Cortex of kidney (tissue), 1 donor: ENCODE measurements at regions not wholly inside any gene's neighbourhood (a gene's known extent, or its start where the extent isn't known, plus 50 kb on each side); places are given as distances from the start of the nearest gene placed in this dataset.
"Not testable (repeated sequence)": the region's sequence is repeated elsewhere in the genome, so short reads cannot be mapped to it uniquely, and the experiment has no call there.

ENCODE experiments used
- DNase-seq: peaks from one replicate; lab custom pipeline; 2025; lab: John Stamatoyannopoulos, UW

- DNase-seq: no peak
Measured at GRCh38 chr13:99075268-99076191, 97.7 kb upstream of the DOCK9 start.

GRCh38 chr13:99078017-99078771 lies 100.3 kb upstream of the DOCK9 start:
- DNase-seq: no peak

DNA sequence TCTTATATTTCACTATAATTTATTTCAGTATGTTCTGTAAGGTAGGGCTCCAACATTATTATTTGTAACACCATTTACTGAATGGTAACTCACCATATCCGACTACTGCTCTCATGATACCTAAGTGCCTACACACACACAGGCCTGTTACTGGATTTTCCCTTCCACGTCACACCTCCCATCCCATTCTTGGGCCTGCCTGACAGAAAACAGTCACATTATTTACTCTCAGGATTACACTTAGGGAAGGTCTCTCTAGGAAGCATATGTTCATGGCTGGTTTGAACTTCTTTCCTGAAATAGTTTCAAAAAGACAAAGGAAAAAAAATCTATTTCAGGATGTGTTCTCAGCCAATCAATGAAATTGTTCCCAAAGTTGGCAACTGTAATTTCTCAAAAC lies 102.3 kb upstream of the DOCK9 start:
- DNase-seq: no peak

GRCh38 chr13:99083981-99084380 lies 106.1 kb upstream of the DOCK9 start:
- DNase-seq: no peak

DNA sequence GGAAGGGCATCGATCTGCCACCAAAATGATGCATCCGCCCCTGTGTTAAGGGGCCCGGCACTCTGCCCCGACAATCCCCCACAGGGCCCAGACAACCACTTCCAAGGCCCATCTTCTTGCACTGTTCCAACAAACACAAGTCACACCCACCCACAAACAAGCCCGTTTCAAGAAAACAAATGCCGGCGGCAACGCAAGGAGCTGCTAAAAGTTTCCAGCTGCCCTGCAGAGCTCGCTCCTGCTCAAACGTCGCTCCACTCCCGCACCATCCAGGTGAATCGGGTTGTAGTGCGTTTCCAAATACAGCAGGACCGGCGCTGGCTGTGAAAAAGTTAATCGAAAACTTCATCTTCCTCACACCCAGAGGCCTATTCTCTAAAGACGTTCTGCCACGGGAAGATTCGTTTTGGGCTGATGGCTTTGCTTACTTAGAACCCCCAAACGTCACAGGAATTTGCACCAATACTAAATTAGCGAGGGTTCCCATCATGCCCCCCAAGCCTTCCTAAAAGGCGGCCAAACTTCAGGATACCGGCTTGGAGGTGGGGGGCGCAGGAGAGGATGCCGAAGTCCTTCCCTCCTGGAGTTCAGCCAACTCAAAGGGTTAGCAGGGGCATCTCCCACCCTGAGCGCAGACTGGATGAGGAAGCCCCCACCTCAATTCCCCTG lies 107.4 kb upstream of the DOCK9 start:
- DNase-seq: no peak

DNA sequence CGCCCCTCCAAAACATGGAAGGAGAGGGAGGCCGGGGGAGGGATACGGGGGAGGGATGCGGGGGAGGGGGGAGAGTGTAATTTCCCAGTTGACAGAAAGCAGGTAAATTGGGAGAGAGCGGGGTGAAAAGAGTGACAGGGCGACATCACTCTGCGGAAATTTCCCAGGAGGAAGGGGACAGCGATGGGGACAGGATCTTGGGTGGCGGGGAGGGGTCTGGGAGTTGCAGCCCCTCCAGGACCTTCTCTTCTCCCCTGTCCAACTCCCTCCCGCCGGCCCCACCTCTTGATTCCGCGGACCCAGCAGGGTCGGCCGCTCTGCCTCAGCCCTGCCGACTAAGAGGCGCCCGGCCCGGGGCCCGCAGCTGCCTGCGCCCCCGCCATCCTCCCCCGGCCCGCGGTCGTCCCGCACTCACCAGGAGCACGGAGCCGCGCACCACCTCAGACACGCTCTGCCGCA lies 108.0 kb upstream of the DOCK9 start:
- no peak for DNase-seq

DNA sequence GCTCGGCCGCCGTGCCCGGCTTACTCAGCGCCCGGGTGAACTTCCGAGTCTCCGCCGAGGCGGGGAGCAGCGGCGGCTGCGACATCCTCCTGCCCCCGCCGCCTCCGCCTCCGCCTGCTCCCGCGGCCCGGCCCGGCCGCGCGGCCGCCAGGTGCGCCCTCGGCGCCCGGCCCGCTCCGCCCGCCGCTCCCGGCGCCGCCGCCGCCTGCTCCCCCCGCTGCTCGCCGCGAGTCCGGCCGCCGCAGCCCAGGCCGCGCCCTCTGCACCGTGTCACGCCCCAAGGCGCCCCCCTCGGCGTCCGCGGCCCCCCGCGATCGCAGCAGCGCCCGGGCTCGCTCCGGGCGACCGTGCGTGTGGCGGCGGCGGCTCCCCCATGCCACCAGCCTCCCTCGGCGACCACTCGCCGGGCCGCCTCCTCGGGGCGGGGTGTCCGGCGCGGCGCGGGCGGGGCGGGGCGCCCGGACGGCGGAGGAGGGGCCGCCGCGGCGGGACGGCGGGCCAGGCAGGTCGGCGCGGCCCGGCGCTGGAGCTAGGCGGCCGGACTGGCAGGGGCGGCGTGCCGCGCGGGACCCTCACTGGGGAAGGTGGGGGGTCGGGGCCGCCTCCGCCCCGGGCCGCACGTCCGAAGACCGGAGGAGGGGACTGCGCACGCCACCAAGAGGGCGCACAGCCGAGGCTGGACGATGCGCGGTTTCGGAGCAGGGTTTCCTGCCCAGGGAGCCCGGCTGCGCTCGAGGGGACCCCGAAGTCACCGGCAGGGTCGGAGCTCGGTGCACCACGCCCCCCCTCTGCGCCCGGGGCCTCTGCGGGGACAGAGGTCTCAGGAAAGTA lies 108.6 kb upstream of the DOCK9 start:
- no peak for DNase-seq

GRCh38 chr13:99087098-99087953 lies 109.5 kb upstream of the DOCK9 start:
- DNase-seq: peak; percentile 53

DNA sequence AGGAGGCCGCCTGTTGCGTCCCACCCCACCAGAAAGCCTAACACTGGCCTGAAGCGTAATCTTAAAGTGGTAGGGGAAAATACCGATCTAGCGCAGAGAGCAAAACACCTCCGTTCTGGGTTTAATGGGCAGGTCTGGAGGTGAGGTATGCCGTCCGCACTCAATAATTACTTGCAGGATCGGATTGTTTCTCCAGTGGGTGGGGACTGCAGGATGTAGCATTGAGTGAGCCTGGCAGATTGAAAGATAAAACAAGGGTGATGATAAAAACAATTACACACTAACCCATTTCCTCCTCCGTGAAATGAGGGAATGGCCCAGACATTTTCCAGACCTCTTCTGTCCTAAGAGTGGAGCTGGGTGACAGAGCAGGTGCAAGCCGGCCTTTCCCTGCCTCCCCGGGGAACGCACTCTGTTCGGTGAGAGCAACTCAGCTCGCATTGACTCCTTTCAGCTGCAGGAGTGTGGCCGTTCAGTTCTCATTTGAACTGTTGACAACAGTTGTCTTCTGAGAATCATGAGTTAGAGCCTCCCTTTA lies 110.2 kb upstream of the DOCK9 start:
- no peak for DNase-seq

DNA sequence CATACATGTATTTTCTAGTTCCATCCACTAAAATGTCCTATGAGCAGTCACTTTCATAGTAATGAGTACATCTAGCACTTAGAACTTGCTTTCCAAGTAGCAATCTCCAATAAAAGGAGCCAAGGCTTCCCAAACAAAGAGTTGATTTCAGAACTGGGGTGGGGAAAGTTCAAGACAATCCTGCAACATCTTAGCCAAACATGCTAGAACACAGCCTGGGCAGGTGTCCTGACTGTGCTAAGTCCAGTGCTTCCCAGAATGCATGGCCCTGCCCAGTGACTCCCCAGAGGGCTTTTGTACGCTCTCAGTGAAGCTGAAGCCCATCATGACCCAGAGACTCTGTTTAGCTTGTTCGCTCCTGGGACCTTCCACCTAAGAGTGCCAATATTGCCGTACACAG lies 106.7 kb upstream of the UBAC2 start:
- DNase-seq: no peak

- DNase-seq: not testable (repeated sequence)
Measured at GRCh38 chr13:99101831-99102230, 98.8 kb upstream of the UBAC2 start.

DNA sequence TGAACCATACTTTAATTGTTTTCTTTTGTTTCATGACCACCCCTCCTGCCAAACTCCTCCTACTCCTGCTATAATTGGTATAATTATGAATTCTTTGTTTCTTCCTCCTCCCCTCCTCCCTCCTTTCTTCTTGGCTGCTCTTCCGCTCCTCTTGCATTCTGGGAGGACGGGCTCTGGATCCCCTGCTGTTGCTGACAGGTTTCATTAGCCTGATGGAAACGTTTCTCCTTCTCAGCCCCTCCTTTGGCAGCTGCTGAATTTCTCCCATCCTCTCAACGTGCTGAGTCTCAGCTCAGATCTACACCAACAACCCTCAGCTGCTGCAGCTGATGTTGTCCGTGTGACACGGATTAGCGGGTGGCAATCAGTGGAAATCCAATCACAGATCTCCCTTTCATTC lies 97.1 kb upstream of the UBAC2 start:
- DNase-seq: no peak

GRCh38 chr13:99104396-99104795 lies 96.3 kb upstream of the UBAC2 start:
- DNase-seq: no peak

- no peak for DNase-seq
Measured at GRCh38 chr13:99105160-99105559, 95.5 kb upstream of the UBAC2 start.

- no peak for DNase-seq
Measured at GRCh38 chr13:99113351-99113750, 87.3 kb upstream of the UBAC2 start.

DNA sequence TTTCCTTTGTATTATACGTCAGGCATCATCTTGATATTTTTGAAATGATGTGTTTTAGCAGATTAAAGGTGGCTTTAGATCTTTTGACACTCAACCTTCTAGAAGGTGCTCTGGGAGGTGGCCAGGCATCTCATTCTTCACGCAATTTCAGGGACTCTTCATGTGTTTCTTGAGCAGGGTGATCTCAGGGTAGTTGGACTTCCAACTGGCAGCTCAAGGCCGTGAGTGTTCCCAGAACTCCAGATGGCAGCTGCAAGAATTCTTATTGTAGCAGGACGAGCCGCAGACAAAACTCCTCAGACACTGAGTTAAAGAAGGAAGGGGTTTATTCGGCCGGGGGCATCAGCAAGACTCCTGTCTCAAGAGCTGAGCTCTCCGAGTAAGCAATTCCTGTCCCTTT lies 82.5 kb upstream of the UBAC2 start:
- DNase-seq: no peak

- no peak for DNase-seq
Measured at GRCh38 chr13:99119656-99120055, 81.0 kb upstream of the UBAC2 start.

- DNase-seq: no peak
Measured at GRCh38 chr13:99120751-99121150, 79.9 kb upstream of the UBAC2 start.

DNA sequence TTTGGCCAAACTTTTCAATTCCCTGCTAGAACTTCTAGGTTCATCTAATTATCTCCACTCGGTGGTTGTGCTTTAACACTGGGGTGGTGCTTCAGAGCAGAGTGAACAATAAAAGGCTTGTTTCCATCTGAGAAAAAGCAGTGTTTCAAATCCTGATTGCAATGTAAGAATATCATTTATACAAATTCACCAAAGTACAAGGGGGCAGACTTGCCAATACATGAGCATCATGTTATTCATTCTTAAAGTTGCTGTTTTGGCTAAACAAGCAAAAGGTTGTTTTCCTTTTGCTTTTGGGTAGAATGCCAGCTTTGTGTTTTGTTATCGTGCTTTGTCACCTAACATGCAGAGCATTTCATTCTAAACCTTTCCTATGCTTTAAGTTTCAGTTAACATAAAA lies 78.5 kb upstream of the UBAC2 start:
- no peak for DNase-seq
